ENCODE measurements at regions not wholly inside any gene's neighbourhood (a gene's known extent, or its start where the extent isn't known, plus 50 kb on each side); places are given as distances from the start of the nearest gene placed in this dataset.

DNA sequence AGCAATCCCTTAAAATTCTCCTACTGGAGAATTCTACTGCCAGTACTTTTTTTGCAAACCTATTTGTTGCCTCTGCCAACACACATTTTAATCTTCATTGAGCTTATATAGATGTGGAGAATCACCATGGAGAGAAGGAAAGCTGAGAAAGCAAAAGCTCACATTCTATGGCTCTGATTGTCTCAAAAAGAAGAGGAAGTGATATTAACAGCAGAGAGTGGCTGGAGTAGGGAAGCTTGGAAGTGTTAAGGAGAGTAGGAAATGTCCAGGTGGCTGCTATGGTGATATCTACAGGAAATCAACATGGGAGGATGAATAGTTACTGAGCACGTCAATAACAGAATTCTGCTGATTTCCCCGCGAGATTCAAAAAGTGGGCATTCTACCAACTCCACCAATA lies 78.8 kb upstream of the TDRD3 start:
- no peak overlapping the region for H3K4me3 Mint-ChIP-seq
- H3K27me3 Mint-ChIP-seq, result peaks cover 7% of the 10 kb centered on the region
- no peaks in the 10 kb centered on the region for H3K9me3 Mint-ChIP-seq
- H3K27ac Mint-ChIP-seq, result no peak overlapping the region
- DNase-seq (no peak), ATAC-seq (ENCODE audit: low read depth) (no peak)
- no peaks in the 10 kb centered on the region for H3K36me3 Mint-ChIP-seq
- H3K4me1 Mint-ChIP-seq, result no peaks in the 10 kb centered on the region
- POLR2A ChIA-PET, result no interaction called here

DNA sequence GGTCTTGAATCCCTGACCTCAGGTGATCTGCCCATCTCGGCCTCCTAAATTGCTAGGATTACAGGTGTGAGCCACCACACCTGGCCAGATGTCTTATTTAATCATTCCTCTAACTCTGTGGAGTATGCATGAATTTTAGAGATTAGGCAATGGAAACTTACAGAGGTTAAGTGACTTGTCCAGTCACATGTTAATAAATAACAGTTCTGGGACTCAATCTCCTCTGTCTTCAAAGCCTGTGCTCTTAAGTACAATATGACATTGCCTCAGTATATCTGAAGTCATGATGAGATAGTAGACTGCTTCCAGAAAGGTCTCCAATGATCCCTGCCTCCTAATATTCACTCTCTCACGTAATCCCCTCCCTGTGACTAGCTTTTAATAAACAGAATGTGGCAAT lies 72.9 kb upstream of the TDRD3 start:
- POLR2A ChIA-PET, result no interaction called here
- H3K4me3 Mint-ChIP-seq, result no peak overlapping the region
- no peaks in the 10 kb centered on the region for H3K9me3 Mint-ChIP-seq
- H3K27ac Mint-ChIP-seq, result no peak overlapping the region
- DNase-seq, result no peak
- no peak for ATAC-seq (ENCODE audit: low read depth)
- H3K36me3 Mint-ChIP-seq, result no peaks in the 10 kb centered on the region
- peaks cover 5% of the 10 kb centered on the region for H3K27me3 Mint-ChIP-seq
- no peaks in the 10 kb centered on the region for H3K4me1 Mint-ChIP-seq

DNA sequence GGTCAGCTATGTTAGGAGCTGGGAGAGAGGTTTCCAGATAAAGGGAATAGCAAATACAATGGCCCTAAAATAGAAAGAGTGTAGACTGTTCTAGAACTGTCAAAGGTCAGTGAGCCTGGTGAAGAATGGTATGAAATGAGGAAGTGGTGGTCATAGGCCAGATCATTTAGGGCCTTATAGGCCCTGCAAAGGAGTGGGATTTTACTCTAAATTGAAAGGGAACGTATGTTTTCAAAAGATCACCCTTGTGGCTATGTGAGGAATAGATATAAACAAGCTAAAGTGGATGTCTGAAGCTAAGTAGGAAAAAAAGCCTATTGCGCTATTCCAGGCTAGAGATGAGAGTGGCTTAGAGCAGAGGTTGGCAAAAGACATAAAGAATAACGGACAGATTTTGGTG lies 70.7 kb upstream of the TDRD3 start:
- Mint-ChIP-seq H3K4me1 (no peaks in the 10 kb centered on the region), H3K27me3 (peaks cover 4% of the 10 kb centered on the region), H3K27ac (no peak overlapping the region), H3K4me3 (no peak overlapping the region), H3K36me3 (no peaks in the 10 kb centered on the region), H3K9me3 (no peaks in the 10 kb centered on the region)
- ATAC-seq (ENCODE audit: low read depth) (no peak), DNase-seq (no peak)
- POLR2A ChIA-PET, result no interaction called here

DNA sequence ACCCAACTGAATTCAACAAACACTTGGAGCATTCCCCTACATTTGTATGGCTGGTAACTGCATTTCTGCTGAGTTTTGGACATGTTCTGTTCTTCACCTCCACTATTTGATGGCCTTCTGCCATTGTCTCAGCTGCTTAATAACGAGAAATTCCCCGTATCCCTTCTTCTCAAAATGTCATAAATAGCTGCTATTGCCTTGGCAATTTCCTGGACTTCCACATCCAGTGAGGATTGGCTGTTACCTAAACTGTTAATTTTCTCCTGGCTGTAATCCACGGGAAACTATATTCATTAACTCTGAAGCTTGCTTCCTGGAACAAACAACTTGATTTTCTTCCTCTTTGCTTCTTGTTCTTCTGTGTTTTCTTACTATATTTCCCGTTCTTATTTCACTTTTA lies 69.5 kb upstream of the TDRD3 start:
- Mint-ChIP-seq H3K27me3 (peaks cover 11% of the 10 kb centered on the region), H3K27ac (no peak overlapping the region), H3K4me3 (no peak overlapping the region), H3K36me3 (no peaks in the 10 kb centered on the region), H3K4me1 (no peaks in the 10 kb centered on the region), H3K9me3 (no peaks in the 10 kb centered on the region)
- DNase-seq (no peak), ATAC-seq (ENCODE audit: low read depth) (no peak)
- POLR2A ChIA-PET, result no interaction called here

DNA sequence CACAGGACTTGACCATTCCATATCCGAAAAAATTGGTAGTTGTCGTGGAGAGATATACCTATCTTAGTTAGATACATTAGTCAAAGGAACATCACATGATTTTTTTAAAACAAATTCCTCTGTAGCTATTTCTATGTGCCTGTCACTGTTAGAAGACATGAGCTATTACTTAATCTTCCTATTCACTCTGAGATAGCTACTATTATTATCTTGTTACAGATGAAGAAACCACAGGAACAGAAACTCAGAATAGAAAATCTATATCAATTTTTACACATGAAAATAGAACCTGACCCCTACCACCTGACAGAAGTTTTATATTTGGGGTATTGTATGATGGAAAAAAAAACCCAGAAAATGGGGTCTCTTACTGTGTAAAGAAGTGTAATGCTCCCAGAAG lies 68.9 kb upstream of the TDRD3 start:
- ATAC-seq (ENCODE audit: low read depth) (no peak), DNase-seq (no peak)
- POLR2A ChIA-PET, result no interaction called here
- H3K4me3 Mint-ChIP-seq, result no peak overlapping the region
- H3K9me3 Mint-ChIP-seq, result no peaks in the 10 kb centered on the region
- H3K36me3 Mint-ChIP-seq, result no peaks in the 10 kb centered on the region
- no peaks in the 10 kb centered on the region for H3K4me1 Mint-ChIP-seq
- H3K27ac Mint-ChIP-seq, result no peak overlapping the region
- peaks cover 11% of the 10 kb centered on the region for H3K27me3 Mint-ChIP-seq

DNA sequence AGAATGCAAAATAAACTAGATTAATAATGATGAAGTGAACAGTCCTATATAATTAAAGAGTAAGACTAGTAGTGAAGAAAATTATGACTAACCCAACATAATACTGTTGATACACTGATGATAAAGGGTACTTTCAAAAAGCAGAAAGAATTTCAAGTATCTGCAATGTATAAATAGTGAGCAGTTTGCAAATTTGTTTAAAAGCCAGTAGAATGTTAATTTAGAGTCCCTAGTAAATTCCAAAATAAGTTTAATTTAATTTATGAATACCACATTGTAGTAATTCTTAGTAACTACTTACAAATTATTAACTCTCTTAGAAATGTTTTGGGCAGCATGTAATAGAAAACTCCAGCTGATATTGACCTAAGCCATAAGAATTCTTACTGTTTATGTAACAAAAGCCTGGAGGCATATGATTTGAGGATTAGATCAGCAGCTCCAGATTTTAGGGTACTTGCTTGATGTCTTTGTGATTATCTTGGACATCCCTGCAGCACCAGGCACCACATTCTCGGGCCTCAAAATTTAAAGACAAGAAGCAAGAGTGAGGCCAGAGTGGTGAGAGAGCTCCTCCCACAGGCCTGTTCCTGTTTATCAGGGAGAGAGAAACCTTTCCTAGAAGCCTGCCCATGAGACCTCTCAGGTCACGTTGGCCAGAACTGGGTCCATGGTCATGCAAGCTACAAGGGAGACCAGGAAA lies 67.6 kb upstream of the TDRD3 start:
- no peaks in the 10 kb centered on the region for H3K4me1 Mint-ChIP-seq
- no peak for ATAC-seq (ENCODE audit: low read depth)
- POLR2A ChIA-PET, result no interaction called here

DNA sequence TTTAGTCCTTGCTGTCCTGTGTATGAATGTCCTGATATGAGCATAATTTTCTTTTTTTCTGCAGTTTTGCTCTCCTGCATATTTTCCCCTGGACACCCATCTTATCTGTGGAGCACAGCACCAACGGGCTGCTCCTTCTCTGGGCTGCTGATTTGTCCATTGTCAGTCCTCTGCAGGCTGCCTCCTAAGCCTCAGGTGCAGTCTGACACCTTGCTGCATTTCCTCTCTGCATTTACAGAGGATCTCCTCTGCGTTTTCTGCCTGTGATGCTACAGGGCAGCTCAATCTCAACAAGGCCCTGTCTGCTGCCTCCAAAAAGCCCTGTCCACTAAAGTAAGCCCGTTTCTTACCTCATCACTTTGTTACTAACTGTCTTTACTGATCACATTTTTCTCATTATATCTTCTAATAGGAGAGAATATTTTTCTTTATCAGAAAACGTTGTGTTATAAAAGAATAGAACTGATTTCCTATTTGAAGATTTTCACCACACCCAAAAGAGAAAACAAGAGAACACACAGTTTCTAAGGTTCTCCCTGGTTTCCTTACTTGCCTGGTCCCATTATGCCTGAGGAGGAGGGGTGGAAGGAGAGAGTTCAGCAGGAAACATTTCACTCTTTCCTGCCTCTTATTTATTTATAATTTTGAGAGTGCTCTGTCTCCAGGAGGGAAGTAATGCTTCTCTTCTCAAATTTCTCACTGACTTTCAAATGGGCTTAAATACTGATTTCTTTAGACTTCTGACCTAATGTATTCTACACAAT lies 65.6 kb upstream of the TDRD3 start:
- no peak for ATAC-seq (ENCODE audit: low read depth)
- no peaks in the 10 kb centered on the region for H3K4me1 Mint-ChIP-seq

More for the DNA sequence above, 67.6 kb upstream of the TDRD3 start:
- Mint-ChIP-seq H3K9me3 (no peaks in the 10 kb centered on the region), H3K36me3 (no peaks in the 10 kb centered on the region), H3K4me3 (no peak overlapping the region), H3K27ac (no peak overlapping the region), H3K27me3 (peaks cover 20% of the 10 kb centered on the region)
- no peak for DNase-seq

DNA sequence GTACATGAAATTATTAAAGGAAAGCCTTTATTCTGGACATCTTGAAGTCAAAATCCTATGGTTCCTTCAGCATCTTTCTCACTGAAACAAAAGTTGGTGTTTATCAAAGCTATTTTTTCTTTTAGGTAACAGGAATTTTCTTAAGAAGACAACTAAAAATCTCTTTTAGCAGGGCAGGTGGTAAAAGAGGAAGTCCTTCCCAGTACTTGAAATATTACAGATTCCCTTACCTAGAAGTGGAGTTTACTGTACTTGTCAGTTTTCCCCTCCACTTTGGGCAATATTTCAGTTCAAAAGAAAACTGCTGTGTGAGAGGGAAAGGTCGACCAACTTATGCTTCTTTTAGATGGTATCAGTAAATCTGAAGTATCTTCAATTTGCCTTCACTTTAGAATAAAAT lies 64.3 kb upstream of the TDRD3 start:
- H3K4me3 Mint-ChIP-seq, result no peak overlapping the region

More for the DNA sequence above, 65.6 kb upstream of the TDRD3 start:
- DNase-seq, result no peak
- H3K4me3 Mint-ChIP-seq, result no peak overlapping the region
- peaks cover 20% of the 10 kb centered on the region for H3K27me3 Mint-ChIP-seq
- POLR2A ChIA-PET, result no interaction called here
- no peak overlapping the region for H3K27ac Mint-ChIP-seq
- no peaks in the 10 kb centered on the region for H3K9me3 Mint-ChIP-seq
- no peaks in the 10 kb centered on the region for H3K36me3 Mint-ChIP-seq

DNA sequence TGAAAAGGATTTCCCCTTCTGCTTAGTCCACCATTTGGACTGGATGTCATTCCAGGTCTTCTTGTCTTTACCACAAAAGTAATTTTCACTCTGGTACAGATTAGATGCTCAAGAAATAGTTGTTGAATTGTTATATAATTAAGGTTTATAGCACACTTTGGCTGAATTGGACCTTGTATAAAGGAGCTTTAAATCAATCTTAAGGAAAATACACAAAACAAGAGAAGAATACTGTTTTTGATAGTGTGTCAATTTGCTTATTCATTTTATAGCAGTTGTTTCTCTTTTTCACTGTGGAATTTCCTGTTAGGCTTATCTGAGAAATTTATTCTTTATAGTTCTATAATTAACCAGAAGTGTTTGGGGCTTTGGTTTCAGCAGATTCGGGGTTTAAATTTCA lies 62.7 kb upstream of the TDRD3 start:
- Mint-ChIP-seq H3K27ac (no peak overlapping the region), H3K9me3 (no peaks in the 10 kb centered on the region), H3K4me1 (no peaks in the 10 kb centered on the region), H3K4me3 (no peak overlapping the region), H3K36me3 (no peaks in the 10 kb centered on the region), H3K27me3 (peaks cover 26% of the 10 kb centered on the region)
- POLR2A ChIA-PET, result no interaction called here
- ATAC-seq (ENCODE audit: low read depth) (no peak), DNase-seq (no peak)

More for the DNA sequence above, 64.3 kb upstream of the TDRD3 start:
- Mint-ChIP-seq H3K27ac (no peak overlapping the region), H3K36me3 (no peaks in the 10 kb centered on the region), H3K9me3 (no peaks in the 10 kb centered on the region), H3K4me1 (no peaks in the 10 kb centered on the region), H3K27me3 (peaks cover 21% of the 10 kb centered on the region)
- no peak for DNase-seq
- ATAC-seq (ENCODE audit: low read depth), result no peak
- POLR2A ChIA-PET, result no interaction called here

DNA sequence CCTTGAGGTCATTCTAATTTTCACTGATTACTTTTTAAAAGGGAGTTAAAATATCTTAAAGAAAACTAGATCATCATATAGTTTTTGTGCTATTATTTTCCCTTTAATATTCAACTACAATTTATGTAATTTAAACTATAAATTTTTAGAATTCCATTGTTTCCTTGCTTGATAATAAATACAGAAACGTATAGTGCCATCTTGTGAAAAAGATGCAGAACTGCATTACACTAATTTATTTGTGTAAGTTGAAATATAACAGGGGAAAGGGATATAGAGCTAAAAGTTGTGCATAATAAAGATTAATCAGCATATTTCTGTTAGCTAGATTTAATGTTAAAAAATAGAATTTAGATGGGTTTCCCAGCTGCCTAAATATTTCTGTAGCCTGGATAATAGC lies 61.5 kb upstream of the TDRD3 start:
- Mint-ChIP-seq H3K27me3 (peaks cover 29% of the 10 kb centered on the region), H3K4me3 (no peak overlapping the region), H3K9me3 (no peaks in the 10 kb centered on the region), H3K36me3 (no peaks in the 10 kb centered on the region), H3K4me1 (no peaks in the 10 kb centered on the region), H3K27ac (no peak overlapping the region)
- POLR2A ChIA-PET, result no interaction called here
- no peak for DNase-seq
- ATAC-seq (ENCODE audit: low read depth), result no peak

DNA sequence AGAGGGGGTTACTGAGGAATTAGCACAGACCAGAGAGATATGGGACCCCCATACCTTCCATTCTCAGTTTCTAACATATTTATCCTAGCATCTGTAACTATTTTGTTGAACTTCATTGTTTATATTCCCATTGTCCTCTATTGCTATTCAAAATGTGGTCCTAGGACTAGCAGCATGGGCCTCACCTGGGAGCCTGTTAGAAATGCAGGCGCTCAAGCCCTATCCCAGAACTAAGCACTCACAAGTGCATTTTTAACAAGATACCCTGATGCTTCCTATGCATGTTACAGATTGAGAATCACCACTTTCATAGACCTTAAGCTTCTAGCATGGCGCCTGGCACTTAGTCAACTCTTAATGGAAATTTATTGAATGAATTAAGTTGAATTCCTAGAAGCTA lies 58.3 kb upstream of the TDRD3 start:
- H3K27ac Mint-ChIP-seq, result no peak overlapping the region
- ATAC-seq (ENCODE audit: low read depth) (no peak), DNase-seq (no peak)
- H3K27me3 Mint-ChIP-seq, result peaks cover 19% of the 10 kb centered on the region
- no peaks in the 10 kb centered on the region for H3K4me1 Mint-ChIP-seq
- POLR2A ChIA-PET, result no interaction called here
- no peaks in the 10 kb centered on the region for H3K9me3 Mint-ChIP-seq
- H3K36me3 Mint-ChIP-seq, result no peaks in the 10 kb centered on the region
- no peak overlapping the region for H3K4me3 Mint-ChIP-seq

DNA sequence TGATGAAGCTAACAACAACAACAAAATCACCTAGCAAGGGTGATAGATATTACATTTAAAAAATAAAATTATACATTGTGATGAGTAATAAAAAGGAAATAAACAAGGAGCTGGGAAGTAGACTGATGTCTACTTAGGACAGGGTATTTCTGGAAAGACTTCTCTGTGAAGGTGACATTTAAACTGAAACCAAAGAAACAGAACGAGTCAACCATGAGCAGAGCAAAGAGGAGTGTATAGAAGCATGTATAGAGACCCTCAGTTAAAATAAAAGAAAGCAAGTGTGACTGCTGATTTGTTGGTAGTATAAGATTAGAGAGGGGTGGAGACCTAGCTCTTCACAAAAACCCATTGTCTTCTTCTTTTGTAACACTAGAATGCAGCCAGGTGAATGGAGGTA lies 53.0 kb upstream of the TDRD3 start:
- POLR2A ChIA-PET, result no interaction called here
- peaks cover 2% of the 10 kb centered on the region for H3K4me1 Mint-ChIP-seq
- H3K36me3 Mint-ChIP-seq, result no peaks in the 10 kb centered on the region
- no peak for DNase-seq
- no peak overlapping the region for H3K27ac Mint-ChIP-seq
- no peak for ATAC-seq (ENCODE audit: low read depth)
- H3K4me3 Mint-ChIP-seq, result no peak overlapping the region
- peaks cover 20% of the 10 kb centered on the region for H3K27me3 Mint-ChIP-seq
- no peaks in the 10 kb centered on the region for H3K9me3 Mint-ChIP-seq

DNA sequence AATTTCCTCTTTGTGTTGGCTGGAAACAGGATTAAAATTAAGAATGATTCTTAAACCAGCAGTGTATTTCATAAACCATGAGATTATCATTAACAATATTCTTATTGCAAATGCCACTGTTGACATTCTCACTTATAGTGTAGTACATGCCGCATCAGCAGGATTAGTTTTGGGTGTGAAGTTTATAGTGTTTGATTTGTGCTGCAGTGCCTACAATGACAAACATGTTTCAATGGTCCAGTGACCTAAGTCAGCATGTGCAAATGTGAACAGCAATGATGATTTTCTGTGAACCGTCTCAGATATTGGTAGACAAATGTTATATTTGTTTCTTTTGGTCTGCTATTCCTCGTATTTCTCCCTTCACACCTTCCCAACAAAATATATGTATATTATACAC lies 49.8 kb upstream of the TDRD3 start:
- H3K9me3 Mint-ChIP-seq, result no peaks in the 10 kb centered on the region
- DNase-seq (no peak), ATAC-seq (ENCODE audit: low read depth) (no peak)
- H3K4me3 Mint-ChIP-seq, result no peak overlapping the region
- H3K4me1 Mint-ChIP-seq, result peaks cover 2% of the 10 kb centered on the region
- H3K36me3 Mint-ChIP-seq, result no peaks in the 10 kb centered on the region
- peaks cover 17% of the 10 kb centered on the region for H3K27me3 Mint-ChIP-seq
- no peak overlapping the region for H3K27ac Mint-ChIP-seq
- POLR2A ChIA-PET, result no interaction called here

Measured in activated naive CD8-positive, alpha-beta T cell treated with anti-CD3 and anti-CD28 coated beads, Interleukin-2, amount 10 ng/mL, durations not matched to agents 7 days and 5 days (primary cell).